AG20443 (cell line): ENCODE measurements at regions not wholly inside any gene's neighbourhood (a gene's known extent, or its start where the extent isn't known, plus 50 kb on each side); places are given as distances from the start of the nearest gene placed in this dataset.

Source experiments
- DNase-seq: peaks from one replicate; pipeline ENCODE4 v3.0.0; 2012; ENCODE audit warnings: low spot score, mixed read lengths

DNA sequence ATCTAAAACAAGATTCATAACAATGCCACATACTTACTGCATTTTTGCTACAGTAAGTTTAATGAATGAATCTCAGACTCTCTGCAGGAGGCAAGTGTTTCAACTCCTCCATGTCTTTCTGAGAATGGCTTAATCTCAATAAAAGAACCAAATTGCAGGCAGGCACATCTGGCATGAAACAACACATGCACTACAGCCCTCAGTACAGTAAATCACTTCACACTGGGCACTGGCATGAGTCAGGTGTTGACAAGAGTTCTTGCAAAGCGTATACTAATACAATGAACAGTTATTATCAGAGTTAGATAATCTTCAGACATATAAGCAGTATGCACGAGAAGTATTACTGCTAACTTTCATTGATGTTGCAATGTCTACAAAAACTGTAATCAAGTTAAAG lies 1386.8 kb downstream of the MRPL39 start:
- DNase-seq = no peak

DNA sequence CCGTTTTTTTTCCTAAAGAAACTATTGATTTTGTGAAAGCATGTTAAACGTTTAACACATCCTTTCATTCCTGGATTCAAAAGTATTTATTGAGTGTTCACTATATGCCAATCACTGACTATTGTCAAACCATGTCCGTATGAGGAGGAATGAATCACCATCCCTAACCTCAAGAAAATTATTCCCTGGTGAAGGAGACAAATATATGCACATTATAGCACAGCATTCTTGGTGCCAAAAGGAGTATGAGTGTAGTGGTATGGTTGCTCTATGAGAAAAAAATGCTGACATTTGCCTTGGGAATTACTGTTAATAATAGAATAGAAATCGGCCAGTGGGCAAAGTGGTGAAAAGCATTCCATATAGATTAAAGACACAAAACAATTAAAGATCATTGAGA lies 1390.1 kb downstream of the MRPL39 start:
- no peak for DNase-seq

DNA sequence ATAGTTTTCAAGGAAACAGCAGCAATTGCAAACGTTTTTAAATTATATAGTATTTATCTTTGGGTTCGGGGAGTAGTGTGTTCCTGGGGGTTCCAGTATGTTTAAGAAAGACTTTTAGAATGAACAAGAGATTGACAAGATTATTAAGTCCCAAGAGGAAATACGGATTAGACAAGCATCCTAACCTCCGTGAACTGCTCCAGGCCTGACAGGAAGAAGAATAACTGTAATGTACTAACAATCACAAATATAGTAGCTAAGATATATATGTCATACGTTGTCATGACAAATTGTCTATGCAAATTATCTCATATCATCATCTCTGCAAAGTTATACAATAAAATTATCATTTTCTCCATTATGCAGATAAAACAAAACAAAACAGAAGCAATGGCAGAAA lies 1397.2 kb downstream of the MRPL39 start:
- no peak for DNase-seq

DNA sequence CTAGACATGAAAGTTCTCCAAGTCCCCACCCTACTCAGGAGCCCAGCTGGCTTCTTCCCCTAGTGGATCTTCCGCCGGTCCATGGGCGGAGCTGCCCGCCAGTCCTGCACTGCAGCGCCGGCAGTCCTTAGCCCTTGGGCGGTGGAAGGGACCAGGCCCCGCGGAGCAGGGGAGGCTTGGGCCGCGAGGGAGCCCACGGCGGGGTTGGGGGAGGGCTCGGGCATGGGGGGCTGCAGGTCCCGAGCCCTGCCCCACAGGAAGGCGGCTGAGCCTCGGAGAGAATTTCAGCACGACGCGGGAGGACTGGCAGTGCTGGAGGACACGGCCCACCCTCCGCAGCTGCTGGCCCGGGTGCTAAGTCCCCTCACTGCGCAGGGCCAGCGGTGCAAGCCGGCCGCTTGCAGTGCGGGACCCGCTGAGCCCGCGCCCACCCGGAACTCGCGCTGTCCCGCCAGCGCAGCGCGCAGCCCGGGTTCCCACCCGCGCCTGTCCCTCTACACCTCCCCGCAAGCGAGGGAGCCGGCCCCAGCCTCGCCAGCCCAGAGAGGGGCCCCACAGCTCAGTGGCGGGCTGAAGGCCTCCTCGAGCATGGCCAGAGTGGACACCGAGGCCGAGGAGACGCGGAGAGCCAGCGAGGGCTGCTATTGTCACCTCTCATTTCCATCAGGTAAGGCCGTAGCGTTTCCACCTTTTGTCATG lies 1398.6 kb downstream of the MRPL39 start:
- no peak for DNase-seq

DNA sequence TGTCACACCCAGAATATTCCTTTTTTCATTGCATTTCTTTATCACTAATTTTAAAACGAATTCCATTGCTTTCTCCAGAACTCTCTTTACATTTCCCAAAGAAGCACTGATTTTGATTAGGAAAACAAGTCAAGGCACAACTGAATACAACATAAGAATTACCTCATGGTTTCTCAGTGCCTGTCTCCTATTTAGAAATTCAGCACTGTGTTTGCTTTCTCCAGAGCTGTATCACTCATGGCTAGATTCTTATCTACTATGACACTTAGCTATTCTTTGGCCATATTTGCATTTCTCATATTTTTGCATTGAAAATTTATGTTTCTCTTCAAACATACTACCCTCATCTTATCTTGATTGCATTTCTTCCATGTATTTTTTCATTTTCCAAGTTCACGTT lies 1402.0 kb downstream of the MRPL39 start:
- DNase-seq = no peak

DNA sequence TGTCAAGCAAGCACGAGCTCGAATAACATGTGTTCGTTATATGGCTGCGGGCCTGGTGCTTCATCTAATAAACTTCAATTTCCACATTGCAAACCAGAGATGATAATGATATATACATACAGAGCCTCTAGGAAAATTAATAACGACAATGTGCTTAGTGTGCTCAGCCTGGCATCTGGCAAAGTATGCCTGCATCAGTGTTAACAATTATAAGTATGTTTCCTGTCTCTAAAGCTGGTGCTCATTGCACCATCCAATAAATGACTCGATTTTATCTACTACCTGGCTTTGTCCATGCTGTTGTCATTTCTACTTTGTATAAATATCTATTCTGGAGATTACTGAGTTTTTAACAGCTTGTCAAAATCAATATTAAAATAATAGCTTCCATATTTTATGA lies 1402.6 kb downstream of the MRPL39 start:
- DNase-seq = no peak

DNA sequence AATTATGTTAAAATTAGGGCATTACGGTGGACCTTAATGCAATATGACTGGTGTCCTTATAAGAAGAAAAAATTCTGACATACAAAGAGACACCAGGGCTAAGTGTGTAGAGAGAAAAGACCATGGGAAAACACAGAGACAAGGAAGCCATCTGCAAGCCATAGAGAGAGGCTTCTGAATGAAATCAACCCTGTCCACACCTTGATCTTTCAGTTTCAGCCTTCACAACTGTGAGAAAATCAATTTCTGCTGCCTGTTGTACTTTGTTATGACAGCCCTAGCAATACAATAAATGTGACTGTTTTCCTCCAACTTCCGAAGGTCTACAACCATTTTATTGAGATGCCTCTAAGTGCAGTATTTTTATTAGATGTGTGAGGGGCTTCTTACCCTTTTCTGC lies 1407.2 kb downstream of the MRPL39 start:
- no peak for DNase-seq

DNA sequence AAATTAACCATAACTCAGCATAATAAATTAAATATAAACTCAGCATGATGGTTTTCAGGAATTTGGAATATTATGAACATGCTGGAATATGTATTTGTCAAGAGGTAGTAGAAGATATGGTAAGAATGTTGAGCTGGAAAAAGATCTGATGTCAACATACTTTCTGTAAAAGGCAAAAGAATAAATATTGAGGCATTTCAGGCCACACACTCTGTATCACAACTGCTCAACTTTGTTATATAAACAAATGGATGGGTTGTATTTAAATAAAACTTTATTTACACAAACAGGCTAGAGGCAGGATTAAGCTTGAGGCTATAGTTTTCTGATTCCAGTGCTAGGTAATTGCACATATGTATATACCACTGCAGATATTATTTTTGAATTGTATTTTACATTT lies 1409.4 kb downstream of the MRPL39 start:
- DNase-seq = no peak

DNA sequence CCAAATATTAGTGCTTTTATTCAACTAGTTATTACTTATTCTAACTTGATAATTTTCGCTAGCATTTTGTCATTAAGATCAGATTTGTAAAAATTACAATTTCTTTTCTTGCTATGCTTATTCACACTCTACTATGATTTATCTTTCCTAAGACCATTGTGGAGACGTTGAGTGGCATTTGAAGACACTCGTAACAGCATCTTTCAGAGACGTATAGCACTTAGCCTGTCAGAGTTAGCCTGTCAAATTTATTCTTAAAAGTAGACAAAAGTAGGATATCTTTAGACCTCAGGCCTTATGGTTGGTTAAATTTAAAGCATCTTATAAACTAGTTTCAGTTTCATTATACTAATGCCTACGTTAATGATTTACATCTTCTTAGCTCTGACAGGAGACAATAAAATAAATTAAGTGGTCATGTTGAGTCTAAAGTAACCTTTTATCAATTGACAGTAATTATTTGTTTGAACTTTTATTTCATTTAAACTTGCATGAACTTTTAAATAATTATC lies 1410.1 kb downstream of the MRPL39 start:
- no peak for DNase-seq

DNA sequence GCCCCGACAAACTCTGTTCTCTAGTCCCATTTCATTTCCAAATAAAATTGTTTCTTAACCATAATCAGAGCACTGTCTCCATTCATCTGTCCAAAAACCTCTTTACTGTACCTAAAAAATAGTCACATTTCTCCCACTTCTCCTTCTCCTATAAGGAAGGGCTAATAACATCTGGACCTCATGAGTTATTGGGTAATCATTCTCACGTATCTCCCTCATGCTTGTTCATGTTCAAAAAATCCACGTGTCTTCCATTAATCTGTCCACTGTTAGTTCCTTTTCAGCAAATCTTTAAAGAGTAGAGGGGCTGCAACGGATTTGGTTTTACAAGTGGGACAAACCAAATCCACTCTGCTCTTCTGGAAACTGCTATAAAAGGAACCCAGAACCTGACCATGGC lies 1418.8 kb downstream of the MRPL39 start:
- no peak for DNase-seq

DNA sequence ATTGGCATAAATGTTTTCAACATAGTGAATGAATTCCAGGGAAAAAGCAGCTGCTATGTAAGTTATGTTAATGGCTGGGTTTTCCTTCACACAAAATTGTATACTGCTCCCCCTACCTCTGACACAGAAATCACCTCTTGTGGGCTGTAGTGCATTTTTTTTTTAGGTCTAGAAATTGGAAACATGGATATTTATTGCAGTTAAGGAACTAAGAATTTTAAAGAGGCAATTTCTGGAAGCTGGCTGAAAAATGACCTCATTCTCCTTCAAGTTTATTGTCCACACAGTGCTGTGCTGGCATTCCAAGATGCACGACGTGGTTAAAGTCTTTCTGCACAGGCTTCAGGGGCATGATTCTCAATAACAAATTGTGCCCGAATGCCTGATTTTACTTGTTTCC lies 1424.2 kb downstream of the MRPL39 start:
- no peak for DNase-seq

DNA sequence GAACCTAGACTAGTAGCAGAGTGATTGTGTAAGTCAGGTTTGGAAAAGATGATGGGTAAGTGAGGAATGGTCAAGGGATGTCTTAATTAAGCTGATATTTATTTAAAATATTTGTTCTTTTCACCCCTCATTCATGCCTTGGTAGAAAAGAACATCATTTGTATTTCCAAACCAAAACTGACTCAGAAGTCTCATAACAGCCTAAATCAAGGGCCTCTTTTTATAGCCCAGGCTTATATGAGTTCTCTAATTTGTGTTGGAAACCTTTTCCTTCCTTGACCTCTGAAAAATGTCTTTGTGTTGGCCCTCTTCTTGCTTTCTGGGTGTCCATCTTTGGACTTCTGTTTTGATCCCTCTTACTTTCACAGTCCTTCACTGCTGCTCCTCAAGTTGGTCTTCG lies 1428.2 kb downstream of the MRPL39 start:
- no peak for DNase-seq

DNA sequence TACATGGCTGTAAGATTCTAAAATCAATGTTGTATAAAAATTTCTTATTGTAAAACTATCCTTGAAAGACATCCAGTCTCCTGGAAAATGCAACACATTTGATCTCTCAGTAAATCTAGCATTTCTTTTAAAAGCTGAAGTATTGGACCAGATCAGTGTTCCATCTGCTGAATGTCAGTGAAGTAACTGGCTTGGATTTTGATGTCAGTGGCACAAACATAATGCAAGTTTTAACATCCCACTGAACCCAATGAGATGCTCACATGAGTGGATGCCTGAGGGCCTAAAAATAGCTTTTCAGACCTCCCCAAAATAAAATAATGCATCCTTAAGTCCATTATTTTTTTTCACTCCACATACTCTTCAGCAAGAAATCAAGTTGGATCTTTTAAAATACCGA lies 1432.2 kb downstream of the MRPL39 start:
- no peak for DNase-seq

DNA sequence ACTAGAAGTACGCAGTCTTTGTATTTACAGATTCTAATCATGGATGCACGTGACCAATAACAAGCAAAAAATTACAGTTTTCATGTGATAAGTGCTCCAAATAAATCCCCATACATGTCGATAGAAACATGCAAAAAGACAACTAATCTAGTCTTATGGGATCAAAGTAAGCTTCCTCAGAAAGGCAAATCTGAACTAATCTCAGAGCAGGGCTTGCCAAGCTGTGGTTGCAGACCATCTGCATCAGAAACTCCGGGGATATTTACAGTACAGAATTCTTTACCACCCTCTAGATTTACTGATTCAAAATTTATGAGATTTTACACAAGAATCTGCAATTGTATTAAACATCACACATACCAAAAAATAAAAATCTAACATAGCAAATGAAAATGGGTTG lies 1435.5 kb downstream of the MRPL39 start:
- no peak for DNase-seq

DNA sequence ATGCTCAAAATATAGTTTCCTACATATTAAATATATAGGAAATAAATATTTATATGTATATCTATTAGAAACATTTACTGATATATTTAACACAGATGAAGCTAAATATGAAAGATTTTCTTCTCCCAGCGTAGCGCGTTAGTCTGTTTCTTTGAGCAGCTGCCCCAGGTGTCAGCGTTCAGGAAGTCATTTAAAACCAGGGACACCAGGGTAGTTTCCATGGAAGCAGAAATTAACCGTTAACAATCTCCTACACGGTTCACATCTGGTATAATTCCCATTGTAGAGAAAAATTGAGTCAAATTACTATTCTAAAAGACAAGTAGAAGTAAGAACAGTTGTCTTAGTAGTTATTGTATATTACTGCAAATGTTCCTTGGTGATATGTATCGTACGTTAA lies 1443.7 kb downstream of the MRPL39 start:
- DNase-seq = no peak

DNA sequence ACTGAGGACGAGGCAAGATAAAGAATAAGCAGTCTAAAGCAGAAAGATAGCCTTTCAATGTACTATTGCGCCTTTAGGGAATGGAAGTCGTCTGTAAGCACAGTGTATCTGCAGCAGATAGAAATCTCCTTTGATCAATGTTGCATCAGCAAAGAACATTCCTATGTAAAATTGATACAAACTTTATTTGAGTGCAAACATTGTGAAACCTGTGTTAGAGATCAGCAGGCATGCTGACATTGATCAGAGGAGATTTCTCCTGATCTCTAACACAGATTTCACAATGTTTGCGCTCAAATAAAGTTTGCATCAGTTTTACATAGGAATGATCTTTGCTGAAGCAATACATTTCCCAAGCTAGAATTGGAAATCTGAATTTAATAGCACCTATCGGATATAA lies 1446.8 kb downstream of the MRPL39 start:
- no peak for DNase-seq

DNA sequence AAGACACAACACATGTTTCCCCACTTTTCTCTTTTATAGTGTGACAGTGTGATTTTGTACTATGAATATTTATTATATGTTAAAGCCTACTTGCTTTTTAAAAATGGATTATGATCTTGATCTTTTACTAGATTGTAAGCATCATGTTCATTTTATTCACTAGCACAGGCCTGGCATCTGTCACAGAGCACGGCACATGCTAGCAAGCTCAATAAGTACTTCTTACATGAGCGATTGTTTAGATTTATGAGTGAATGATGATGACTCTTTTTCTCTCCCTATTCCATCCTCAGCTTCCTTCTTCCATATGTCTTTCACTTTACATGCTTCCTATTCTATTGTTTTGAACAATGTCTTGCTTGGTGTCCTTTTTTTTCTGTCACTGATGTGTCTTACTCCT lies 1454.1 kb downstream of the MRPL39 start:
- no peak for DNase-seq

DNA sequence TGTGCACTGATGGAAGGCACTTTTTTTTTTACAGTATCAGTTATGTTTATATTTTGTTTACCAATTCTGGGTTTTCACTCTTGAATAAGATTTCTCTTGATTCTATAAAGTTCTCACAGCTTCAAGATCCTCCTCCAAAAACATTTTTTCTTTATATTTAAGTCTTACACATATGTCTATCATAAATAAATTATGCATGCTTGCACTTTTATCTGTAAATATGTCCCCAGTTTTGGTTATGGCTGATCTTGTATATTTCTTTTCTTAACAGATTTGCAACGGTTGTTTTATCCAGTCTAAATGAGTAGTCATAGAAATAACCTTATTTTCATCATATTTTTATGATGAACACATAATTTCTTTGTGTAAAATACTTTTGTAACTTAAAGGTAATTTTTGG lies 1456.5 kb downstream of the MRPL39 start:
- DNase-seq = no peak

DNA sequence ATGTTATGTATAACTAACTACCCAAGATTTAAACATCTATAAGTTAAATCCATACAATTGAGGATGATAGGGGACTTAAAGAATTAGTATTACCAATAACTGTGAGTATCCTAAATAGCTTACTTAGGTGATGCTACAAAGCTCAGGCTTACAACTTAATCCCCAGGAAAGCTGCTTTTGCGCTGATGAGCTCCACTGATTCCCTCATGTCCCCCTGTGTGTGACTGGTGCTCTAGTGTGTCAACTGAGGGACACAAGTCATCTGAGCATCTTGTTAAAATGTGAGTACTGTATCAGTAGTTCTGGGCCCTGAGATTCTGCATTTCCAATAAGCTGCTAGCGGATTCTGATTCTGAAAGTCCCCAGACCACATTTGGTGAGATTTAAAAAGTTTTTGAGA lies 1458.8 kb downstream of the MRPL39 start:
- no peak for DNase-seq

DNA sequence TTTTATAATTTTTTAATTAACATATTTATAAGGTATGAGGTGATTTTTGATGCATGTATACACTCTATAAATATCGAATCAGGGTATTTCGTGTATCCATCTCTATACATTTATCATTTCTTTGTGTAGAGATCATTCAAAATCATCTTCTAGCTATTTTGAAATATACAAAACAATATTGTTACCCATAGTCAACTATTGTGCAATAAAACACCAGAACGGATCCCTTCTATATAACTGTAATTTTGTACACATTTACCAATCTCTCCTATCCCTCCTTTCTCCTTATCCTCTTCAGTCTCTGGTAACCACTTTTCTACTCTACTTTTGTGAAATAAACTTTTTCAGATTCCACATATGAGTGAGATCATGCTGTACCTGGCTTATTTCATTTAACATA lies 1459.6 kb downstream of the MRPL39 start:
- no peak for DNase-seq

DNA sequence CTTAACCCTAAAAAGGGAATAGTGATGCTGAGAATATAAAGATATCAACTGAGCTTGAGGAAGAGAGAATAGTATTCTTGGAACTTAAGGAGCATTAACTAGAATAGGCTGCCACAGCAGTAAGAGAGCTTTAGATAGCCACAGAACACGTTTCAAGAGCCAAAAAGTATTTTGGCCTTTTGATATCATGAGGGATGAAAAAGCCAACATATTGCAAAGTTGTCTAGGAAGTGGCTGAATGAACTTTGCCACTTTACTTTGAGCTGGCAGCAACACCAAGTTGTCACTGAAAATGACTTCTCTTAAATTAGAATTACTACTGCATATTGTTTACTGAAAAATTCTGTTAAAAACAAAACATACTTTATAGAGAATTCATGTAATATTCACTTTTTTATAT lies 1476.2 kb downstream of the MRPL39 start:
- no peak for DNase-seq

DNA sequence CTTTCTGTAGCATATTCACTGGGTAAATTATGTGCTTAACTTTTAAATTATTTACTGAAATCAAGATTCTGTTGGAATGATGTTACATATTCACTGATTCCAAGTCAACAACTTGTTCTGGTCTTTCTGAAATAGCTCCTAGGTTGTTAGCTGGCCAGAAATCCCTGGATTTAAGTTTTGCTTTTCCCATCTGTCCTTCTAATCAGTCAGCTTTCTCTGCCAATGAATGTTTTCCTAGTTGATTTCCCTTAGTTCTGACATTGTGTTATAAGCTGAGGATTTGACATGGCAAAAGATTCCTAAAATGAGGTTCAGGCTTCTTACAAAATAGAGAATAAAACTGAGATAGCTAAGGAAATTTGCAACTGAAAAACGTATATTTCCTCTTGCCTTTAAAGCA lies 1479.6 kb downstream of the MRPL39 start:
- DNase-seq = no peak

DNA sequence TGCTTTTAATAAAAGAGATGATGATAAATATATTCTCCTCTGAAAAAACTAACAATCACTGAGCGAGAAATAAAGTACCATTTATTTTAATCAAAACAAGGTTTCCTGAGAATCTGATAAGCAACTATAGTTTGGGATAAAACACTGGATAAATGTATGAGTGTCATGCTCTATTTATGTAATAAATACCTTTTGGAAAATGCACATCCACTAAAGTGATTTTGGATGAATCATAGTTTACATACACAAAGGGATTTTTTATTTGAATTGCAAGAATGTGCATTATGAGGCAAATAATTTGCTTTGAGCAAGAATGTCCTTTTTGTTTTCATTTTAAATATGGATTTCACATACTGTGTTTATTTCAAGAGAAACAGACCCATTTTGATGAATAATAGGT lies 1483.5 kb downstream of the MRPL39 start:
- DNase-seq = no peak

DNA sequence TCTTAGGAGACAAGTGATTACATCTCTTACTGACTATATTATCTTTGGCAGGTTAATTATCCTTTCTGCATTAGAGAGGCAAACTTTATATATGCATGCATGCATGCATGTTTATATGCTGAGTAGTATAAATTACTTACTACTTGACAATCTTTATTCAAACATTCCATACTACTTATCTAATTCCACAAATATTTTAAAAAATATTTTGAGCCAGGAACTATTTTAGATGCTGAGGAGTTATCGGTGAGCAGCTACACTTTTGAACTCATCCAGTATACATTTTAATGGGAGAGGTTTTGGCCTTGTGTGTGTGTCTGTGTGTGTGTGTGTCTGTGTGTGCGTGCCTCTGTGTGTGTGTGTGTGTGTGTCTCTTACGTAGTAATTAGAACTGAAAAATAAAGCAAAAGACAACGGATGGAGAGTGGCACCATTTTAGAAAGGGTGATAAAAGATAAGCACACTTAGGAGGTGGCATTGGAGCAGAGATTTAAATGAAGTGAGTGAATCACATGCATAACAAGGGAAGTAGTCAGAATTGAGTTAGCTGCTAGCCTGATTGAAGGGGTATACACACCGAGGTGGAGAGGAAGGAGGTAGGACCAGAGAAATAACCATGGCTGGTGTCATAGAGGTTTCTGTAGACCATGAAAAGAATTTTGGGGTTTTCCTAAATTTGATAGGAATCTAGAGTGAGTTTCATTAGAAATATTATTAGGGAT lies 1488.4 kb downstream of the MRPL39 start:
- DNase-seq = no peak
